ENCODE measurements at regions not wholly inside any gene's neighbourhood (a gene's known extent, or its start where the extent isn't known, plus 50 kb on each side); places are given as distances from the start of the nearest gene placed in this dataset.
"Not testable (repeated sequence)": the region's sequence is repeated elsewhere in the genome, so short reads cannot be mapped to it uniquely, and the experiment has no call there.

DNA sequence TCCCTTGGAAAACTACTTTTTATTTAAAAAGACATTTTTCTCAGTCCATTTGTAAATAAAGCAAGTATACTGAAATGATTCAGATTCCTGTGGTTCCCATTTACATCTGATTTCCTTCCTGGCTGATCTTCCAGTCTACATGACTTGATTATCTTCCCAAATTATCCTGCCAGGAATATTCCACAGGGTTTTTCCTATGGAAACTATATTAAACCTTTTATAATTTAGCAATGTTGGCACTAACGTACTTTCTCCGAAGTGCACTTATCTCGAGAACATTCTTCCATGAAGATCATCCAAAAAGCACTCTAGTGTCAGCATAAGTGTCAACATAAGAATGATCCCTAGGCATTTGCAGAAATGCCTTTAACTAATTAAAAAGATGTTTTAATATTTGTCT is 347.7 kb upstream of the KIF2B start:
- DNase-seq: no peak

DNA sequence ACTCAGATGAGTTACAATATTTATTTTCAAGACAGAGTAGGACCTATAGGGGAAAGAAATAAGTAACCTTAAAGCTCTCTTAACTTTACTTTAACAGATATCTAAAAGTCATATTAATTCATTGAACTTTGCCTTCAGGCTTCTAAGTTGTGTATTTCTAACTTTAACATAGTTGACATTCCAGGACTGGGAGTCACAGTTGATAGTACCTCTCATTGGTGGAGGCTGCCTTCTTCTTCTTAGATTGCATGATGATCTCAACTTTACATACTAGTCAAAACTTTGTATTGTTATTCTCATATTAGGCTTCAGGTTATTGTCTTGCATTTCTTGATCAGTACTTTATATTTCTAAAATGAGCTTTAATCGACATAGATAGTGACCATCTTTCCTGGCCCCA is 350.1 kb upstream of the KIF2B start:
- DNase-seq: no peak

DNA sequence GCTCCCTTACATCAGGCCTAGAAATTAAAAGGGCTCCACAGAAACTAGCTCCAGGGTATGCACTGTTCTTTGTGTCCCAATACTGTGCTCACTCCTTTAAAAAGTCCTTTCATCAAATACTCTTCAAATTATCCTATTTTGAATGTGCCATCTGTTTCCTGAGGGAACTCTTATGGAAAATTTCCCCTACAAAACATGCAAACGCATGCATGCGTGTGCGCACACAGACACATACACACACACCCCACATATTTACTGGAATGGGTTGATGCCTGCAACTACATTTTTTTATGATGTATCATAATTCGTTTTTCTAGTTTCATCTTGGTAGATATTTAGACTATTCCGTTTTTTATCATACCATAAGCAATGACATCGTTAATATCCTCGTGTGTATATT is 351.2 kb upstream of the KIF2B start:
- DNase-seq: no peak

DNA sequence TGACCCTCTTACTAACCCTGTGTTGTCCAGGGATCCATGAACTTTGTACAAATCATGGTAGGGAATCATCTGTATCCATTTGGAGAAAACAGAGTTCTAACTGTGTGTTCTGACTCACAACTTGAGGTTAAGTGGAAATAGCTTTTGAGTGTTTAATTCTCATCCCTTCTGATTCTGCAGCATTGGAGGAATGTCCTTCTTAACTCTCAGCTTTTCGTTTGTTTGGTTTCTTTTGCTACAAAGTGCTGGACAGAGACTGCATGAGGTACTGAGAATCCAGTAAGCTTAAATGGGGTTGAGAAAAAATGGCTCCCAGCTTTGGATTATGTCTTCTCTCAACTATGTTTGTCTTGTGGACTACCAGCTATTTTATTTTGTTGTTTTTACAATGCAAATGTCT is 352.1 kb upstream of the KIF2B start:
- no peak for DNase-seq

DNA sequence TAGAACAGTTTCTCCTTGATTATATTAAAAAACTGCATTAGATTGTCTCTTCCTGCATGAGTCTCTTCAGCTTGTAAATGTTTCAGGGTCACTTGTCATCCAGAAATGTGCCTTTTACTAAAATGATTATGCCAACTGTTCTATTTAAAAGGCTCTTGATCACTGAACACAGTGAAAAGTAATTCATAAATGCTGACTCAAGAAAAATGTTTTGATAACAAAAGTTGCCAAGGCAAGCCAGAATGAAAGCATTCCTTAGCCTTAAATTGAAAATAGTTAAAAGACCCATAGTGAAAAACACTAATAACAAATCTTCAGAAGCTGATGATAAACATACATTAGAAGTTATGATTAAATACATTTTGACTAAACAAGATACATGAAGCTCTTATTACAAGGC is 356.0 kb upstream of the KIF2B start:
- no peak for DNase-seq

DNA sequence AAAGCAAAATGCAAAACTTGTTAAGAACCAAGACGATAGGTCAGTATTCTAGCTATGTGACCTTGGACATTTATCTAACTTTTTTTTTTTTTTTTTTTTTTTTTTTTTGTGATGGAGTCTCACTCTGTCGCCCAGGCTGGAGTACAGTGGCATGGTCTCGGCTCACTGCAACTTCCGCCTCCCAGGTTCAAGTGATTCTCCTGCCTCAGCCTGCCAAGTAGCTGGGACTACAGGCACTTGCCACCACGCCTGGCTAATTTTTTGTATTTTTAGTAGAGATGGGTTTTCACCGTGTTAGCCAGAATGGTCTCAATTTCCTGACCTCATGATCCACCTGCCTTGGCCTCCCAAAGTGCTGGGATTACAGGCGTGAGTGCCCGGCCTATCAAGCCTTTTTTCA is 358.3 kb upstream of the KIF2B start:
- not testable (repeated sequence) for DNase-seq

DNA sequence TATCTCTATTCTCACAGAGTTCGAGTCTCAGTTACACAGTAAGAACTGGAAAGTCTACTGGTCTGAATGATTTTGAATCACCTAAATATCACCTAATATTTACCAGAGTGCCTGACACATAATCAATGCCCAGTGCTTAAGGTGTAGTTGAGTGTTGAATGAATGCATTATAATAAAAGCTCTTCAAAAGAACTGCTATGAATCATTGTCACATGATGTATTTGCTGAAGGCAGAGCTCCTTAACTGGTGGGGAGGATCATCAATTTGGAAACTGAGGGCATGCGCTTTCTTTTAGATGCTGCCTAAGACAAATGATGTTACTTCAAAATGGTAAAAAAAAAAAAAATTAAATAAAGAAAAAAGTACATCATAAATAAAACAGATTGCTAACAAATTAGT is 359.4 kb upstream of the KIF2B start:
- DNase-seq: no peak

DNA sequence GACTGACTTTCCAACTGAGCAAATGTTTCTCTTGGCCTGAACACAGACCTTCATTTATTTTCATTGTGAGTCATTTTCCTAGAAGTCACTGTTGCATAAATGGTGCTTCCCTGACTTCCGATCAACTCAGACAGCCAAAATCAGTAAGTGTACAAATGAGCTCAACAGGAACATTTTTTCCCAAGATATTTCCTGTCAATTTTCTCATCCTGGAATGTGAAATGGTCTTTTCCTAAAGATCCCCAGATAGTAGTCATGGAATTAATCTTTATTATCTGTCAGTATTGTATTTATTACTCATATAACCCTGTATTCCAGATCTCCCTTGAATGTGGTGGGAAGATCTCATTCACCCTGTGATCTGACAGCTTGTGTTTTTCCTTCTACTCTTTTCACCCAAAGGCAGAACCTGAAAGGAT is 360.3 kb upstream of the KIF2B start:
- DNase-seq: no peak

DNA sequence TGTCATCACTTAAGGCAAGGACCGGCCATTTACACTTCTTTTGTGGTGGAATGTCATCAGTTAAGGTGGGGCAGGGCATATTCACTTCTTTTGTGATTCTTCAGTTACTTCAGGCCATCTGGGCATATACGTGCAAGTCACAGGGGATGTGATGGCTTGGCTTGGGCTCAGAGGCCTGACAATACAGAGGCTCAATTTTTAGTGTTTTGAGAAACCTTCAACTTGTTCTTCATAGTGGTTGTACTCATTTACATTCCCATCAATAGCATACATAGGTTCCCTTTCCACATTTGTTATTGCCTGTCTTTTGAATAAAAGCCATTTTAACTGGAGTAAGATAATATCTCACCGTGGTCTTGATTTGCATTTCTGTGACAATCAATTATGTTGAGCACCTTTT is 366.8 kb upstream of the KIF2B start:
- DNase-seq: not testable (repeated sequence)

DNA sequence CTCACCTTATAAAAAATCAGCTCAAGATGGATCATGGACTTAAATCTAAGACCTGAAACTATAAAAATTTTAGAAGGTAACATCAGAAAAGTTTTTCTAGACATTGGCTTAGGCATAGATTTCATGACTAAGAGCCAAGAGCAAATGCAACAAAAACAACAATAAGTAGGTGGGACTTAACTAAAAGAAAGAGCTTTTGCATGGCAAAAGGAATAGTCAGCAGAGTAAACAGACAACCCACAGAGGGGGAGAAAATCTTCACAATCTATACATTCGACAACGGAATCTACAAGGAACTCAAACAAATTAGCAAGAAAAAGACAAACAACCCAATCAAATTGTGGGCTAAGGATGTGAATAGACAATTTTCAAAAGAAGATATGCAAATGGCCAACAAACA is 368.4 kb upstream of the KIF2B start:
- no peak for DNase-seq

DNA sequence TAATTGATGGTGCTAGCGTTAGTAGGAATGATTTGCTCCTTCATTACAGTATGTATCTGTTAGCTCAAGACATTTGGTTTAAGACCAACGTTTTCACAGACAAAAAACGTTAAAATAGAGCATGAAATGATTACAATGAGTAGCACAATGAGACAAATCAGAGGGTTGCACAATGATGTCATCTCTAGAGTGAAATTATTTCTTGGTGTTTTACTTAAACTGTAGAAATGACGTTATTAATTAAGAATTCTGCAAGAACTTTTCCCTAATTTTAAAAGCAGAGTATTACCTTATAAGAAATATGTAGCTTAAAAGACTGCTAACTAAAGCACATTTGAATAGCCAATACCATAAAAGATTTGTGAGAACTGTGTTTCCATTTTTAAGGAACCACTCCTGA is 373.4 kb upstream of the KIF2B start:
- no peak for DNase-seq

DNA sequence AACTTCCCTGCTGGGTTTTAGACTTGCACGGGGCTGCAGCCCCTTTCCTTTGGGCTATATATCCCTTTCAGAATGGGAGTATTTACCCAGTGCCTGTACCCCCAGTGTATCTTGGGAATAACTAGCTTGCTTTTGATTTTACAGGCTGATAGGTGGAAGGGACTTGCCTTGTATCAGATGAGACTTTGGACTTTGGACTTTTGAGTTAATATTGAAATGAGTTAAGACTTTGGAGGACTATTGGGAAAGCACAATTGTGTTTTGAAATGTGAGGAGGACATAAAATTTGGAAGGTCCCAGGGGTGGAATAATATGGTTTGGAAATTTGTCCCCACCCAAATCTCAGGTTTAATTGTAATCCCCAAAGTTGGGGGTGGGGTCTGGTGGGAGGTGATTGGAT is 393.8 kb upstream of the KIF2B start:
- DNase-seq: no peak

DNA sequence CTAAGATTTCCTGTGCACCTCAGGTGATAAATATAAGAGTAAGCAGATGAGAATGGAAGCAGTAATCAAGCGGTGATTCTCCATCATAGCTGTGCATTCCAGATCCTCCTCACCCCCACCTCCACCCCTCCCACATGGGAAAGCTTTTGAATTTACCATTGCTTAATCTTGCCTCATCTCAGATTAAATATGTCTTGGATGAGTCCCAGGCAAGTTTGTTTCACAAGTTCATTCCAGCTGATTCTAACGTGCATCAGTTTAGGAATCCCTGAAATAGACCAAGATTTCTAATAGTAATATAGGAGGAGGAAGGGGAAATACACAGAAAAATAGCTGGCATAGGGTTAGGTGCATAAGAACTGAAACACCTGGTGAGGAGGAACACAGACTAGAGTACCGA is 396.2 kb upstream of the KIF2B start:
- DNase-seq: no peak

DNA sequence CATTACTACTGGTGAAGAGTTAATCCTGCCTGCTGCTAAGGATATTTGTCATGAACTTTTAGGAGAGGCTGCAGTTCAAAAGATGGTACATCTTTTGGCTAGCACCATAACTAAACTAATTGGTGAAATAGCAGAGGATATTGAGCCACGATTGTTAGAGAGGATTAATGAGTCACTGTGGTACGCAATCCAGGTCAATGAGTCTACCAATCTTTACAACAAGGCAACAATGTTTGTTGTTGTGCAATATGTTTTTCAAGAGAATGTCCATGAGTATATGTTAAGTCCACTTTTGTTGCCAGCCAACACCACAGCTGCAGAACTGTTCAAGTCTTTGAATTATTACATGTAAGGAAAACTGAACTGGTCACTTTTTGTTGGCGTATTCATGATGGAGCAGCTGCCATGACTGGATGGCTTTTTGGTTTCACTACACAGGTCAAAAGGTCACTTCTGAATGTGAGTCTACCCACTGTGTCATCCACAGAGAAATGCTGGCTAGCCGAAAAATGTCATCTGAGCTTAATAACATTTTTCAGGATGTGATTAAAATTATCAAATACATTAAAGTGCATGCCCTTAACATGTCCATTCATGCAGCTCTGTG is 402.6 kb upstream of the KIF2B start:
- no peak for DNase-seq

DNA sequence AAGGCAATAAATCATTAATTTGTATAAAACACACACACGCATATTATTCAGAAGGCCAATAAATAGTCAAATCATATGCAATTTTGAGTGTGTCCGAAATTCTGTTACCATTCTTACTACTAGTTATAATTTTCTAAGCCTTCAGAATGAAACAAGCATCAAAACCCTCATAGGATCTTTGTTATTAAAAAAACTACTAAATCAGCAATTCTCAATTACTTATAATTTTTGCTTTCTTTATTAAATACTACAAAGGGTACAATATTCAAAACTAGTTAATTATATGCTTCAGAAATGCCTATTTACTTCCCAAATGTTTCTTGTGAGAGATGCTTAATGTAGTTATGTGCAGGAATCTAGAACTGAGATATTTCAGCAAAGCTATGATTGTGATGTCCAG is 413.1 kb upstream of the KIF2B start:
- no peak for DNase-seq

DNA sequence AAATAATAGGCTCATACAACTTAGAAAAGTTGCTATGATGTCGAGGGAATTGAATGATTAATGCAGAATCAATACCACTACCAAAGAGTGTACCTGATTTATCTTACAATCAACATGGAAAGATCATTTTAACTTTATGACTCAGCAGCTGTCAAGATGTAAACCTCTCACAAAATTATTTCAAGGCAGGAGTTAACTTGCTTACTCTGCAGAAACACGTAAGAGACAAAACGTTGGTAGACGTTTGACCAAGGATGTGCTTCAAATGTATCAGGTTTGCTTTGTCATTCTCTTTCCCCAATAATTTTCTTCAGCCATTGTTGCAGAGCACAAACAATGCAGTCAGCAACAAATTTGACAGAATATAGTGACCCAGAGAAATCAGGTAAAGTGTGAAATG is 415.8 kb upstream of the KIF2B start:
- DNase-seq: no peak

DNA sequence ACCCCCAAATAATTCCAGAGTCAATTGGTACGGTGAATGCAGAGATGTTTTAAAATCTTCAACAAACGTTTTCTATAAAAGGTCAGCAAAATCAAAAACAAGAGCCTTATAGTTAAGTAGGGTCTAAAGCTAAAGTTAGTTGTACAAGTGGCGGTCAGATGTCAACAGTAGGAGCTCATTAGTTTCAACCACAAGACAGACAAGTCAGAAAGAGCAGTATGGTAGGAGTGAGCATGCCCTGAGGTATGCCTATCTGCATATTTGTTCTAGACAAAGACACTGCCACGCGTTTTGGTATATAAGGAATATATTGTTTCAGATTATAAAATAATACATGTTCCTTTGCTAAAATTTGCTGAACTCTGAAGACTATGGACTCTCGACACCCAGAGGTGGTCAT is 431.5 kb upstream of the KIF2B start:
- DNase-seq: no peak

DNA sequence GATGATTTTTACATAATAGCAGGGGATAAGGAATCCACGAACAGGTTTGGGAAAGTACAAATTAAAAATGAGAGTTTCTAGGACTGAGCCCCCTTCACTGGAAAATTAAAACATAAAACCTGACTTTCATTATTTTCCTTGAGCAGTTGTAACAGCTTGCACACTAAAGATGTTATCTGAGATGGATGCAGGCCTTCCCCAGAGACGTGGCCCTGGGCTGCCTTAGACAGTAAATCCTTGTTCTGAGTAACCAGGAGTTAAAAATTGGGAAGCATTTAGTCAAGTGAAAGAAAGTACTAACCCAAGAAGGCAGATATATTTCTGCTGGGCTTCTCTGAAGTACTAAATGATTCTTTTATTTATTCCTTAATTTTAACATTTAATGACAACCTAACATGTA is 432.2 kb upstream of the KIF2B start:
- no peak for DNase-seq

DNA sequence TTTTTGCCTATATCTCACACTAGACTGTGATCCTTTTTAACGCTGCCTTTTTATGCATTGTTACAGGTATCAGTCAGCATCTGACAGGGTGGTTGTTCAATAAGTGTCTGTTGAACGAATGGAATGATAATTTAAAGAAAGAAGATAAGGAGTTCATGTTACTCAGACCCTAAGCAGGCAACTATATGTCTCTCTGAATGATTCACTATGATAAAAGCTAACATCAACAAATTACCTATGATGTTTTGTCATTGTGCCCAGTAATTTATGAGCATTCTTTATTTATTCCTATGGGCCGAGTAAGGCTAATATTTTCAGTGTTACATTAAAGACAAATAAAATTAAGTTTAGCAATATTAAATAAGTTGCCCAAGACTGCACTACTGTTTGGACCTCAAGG is 435.0 kb upstream of the KIF2B start:
- no peak for DNase-seq

DNA sequence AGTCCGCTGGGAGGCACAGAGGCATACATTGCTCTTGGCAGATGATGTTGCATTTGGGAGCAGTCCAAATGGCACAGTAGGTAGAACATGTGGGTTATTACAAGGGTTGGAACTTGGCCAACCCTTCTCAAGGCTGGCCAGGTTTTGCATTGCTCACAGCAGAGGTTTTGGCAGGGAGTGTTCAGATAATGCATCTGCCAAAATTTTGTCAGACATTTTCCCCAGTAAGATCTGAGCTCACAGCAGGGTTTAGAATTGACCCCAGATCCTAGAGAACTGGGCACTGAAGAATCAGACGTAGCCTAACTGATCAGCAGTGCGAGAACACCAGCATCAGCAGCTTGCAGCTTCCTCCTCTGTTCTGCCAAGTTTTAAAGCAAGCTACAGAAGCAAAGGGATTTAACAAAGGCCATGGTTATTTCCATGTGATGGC is 468.8 kb upstream of the KIF2B start:
- no peak for DNase-seq

DNA sequence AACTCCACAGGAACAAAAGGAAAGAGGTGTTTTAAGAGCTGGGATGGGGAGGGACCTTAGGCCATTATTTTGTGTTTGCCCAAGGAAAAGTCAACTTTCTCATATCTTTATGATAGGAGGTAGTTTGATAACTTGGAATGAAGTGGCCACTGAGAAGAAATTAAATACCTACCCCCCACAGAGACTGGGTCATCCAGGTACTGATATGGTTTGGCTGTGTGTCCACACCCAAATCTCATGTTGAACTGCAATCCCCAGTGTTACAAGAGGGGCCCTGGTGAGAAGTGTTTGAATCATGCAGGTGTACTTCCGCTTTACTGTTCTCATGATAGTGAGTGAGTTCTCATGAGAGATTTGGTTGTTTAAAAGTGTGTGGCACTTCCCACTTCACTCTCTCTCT is 477.9 kb upstream of the KIF2B start:
- no peak for DNase-seq

DNA sequence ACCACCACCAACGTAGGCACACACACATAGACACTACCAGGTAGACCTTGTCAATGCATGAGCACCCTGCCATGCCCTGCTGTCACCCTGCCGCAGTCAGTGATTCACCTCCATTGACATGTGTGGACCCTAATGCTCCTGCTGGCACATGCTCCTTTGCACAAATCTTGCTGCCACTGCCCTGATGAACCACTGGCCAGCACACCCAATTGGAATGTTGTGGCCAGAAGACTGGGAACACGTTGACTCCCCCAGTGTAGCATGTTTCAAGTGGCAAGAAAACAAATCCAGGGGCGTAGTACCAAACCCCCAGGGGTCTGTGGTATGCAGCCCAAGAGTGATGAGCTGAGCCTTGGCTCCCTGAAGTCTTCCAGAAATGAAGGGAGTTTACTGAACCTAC is 486.4 kb upstream of the KIF2B start:
- DNase-seq: no peak

DNA sequence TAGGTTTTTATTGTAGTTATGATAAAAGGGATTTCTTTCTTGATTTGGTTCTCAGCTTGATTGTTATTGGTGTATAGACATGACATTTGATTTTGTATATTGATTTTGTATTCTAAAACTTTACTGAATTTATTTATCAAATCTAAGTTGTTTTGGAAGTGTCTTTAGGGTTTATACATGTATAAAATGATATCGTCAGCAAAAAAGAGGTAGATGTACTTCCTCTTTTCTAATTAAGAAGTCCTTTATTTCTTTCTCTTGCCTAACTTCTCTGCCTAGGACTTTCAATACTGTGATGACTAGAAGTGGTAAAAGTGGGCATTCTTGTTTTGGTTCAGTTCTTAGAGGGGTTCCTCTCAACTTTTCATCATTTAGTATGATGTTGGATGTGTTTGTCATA is 487.3 kb upstream of the KIF2B start:
- DNase-seq: no peak

DNA sequence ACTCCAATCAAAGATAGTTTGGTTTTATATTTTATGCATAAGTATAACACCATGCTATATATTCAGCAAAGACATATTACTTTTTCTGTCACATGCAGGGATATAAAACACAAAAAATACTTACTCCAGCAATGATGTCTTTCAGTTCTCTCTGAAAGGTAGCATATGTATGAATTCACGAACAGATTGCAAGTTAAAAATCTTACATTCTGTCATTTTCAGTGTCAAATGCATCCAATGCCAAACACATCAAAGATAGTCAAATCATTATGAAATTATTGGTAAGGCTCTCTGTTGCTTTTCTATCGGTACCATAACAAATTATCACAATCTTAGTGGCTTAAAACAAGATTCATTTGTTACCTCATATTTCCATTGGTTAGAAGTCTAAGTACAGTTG is 492.0 kb upstream of the KIF2B start:
- no peak for DNase-seq

DNA sequence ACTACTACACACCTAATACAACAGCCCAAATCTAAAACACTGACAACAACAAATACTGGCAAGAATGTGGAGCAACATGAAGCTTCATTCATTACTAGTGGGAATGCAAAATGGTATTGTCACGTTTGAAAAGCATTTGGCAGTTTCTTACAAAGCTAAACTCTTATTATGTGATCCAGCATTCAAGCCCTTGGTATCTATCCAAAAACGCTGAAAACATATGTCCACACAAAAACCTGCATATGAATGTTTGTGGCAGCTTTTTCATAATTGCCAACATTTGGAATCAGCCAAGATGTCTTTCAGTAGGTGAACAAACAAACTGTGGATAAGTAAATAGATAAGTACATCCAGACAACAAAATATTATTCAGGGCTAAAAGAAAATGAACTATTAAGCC is 501.1 kb upstream of the KIF2B start:
- no peak for DNase-seq

DNA sequence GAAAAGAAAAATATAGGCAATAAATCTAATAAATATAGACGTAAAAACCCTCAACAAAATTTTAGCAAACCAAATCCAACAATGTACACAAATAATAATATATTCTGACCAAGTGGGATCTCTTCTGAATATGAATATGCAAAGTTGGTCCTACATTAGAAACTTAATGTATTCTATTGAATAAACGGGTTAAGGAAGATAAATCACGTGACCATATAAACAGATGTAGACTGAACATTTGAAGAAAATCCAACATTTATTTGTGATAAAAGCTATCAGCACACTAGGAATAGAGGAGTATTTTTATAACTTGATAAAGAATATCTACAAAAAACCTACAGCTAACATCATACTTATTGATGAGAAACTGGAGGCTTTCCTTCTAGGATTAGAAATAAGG is 502.8 kb upstream of the KIF2B start:
- no peak for DNase-seq

Measured in activated CD4-positive, alpha-beta T cell treated with anti-CD3 and anti-CD28 coated beads for 48 hours (primary cell).